22Rv1 (cell line): ENCODE measurements at regions not wholly inside any gene's neighbourhood (a gene's known extent, or its start where the extent isn't known, plus 50 kb on each side); places are given as distances from the start of the nearest gene placed in this dataset.

Source experiments
- H3K27ac ChIP-seq: fragments of 450-650 bp; 2 replicates; pipeline ENCODE4 v1.5.1; 2017
- CTCF ChIP-seq: fragments of 450-650 bp; IDR thresholded peaks from 2 replicates; pipeline ENCODE4 v1.5.1; 2017; ENCODE audit warnings: mild to moderate bottlenecking
- ZFX ChIP-seq: fragments of 450-650 bp; IDR thresholded peaks from 2 replicates; pipeline ENCODE4 v1.6.1; 2017; ENCODE audit warnings: antibody characterized with exemption, borderline replicate concordance

GRCh38 chr4:22984390-22984789 is 291.7 kb downstream of the GBA3 start:
- no peak for TF ChIP-seq CTCF
- no peak for TF ChIP-seq ZFX
- H3K27ac ChIP-seq, result no peak overlapping the region

GRCh38 chr4:22978656-22979055 is 285.9 kb downstream of the GBA3 start:
- no peak overlapping the region for H3K27ac ChIP-seq
- TF ChIP-seq ZFX, result no peak
- TF ChIP-seq CTCF, result no peak

GRCh38 chr4:22970665-22971064 is 277.9 kb downstream of the GBA3 start:
- no peak overlapping the region for H3K27ac ChIP-seq
- TF ChIP-seq CTCF, result no peak
- no peak for TF ChIP-seq ZFX

- TF ChIP-seq ZFX, result no peak
- no peak for TF ChIP-seq CTCF
- no peak overlapping the region for H3K27ac ChIP-seq
These were observed 276.7 kb downstream of the GBA3 start for GRCh38 chr4:22969287-22969896.

- no peak overlapping the region for H3K27ac ChIP-seq
- peak; percentile 60 for TF ChIP-seq CTCF
- TF ChIP-seq ZFX, result no peak
These were observed 269.6 kb downstream of the GBA3 start for GRCh38 chr4:22962295-22962694.

- H3K27ac ChIP-seq, result no peak overlapping the region
- TF ChIP-seq CTCF (no peak), ZFX (no peak)
These were observed 266.7 kb downstream of the GBA3 start for GRCh38 chr4:22959483-22959882.

- no peak overlapping the region for H3K27ac ChIP-seq
- TF ChIP-seq CTCF (no peak), ZFX (no peak)
These were observed 265.1 kb downstream of the GBA3 start for GRCh38 chr4:22957774-22958309.
